ENCODE measurements at regions not wholly inside any gene's neighbourhood (a gene's known extent, or its start where the extent isn't known, plus 50 kb on each side); places are given as distances from the start of the nearest gene placed in this dataset.
"Not testable (repeated sequence)": the region's sequence is repeated elsewhere in the genome, so short reads cannot be mapped to it uniquely, and the experiment has no call there.

- not testable (repeated sequence) for H3K4me3 ChIP-seq, H3K4me1 ChIP-seq, H3K27me3 ChIP-seq, H3K27ac ChIP-seq, H3K36me3 ChIP-seq, H3K9me3 ChIP-seq, DNase-seq
These were observed 1109.2 kb upstream of the TMEM132C start for GRCh38 chr12:127157501-127158366.

- Histone ChIP-seq H3K27me3 (no peaks in the 10 kb centered on the region), H3K36me3 (no peaks in the 10 kb centered on the region), H3K4me3 (no peak overlapping the region), H3K4me1 (no peaks in the 10 kb centered on the region), H3K27ac (no peak overlapping the region), H3K9me3 (no peaks in the 10 kb centered on the region)
- TF ChIP-seq CTCF (IDR thresholded peaks at IDR 0.05), result no peak
- TF ChIP-seq POLR2A (IDR thresholded peaks at IDR 0.05), result no peak
- DNase-seq, result no peak
These were observed 1108.4 kb upstream of the TMEM132C start for GRCh38 chr12:127158385-127159061.

- no peak for DNase-seq
- Histone ChIP-seq H3K36me3 (no peaks in the 10 kb centered on the region), H3K4me1 (no peaks in the 10 kb centered on the region), H3K27ac (no peak overlapping the region), H3K27me3 (no peaks in the 10 kb centered on the region), H3K9me3 (no peaks in the 10 kb centered on the region), H3K4me3 (no peak overlapping the region)
- TF ChIP-seq CTCF (IDR thresholded peaks at IDR 0.05) (no peak), POLR2A (IDR thresholded peaks at IDR 0.05) (no peak)
These were observed 1105.5 kb upstream of the TMEM132C start for GRCh38 chr12:127161466-127161865.

GRCh38 chr12:127162307-127162706 lies 1104.7 kb upstream of the TMEM132C start:
- TF ChIP-seq CTCF (IDR thresholded peaks at IDR 0.05) (no peak), POLR2A (IDR thresholded peaks at IDR 0.05) (no peak)
- DNase-seq, result no peak
- H3K36me3 ChIP-seq, result no peaks in the 10 kb centered on the region
- no peak overlapping the region for H3K4me3 ChIP-seq
- no peak overlapping the region for H3K27ac ChIP-seq
- H3K27me3 ChIP-seq, result no peaks in the 10 kb centered on the region
- H3K4me1 ChIP-seq, result no peaks in the 10 kb centered on the region
- no peaks in the 10 kb centered on the region for H3K9me3 ChIP-seq

- Histone ChIP-seq H3K4me3 (no peak overlapping the region), H3K36me3 (no peaks in the 10 kb centered on the region), H3K4me1 (no peaks in the 10 kb centered on the region), H3K9me3 (no peaks in the 10 kb centered on the region), H3K27me3 (no peaks in the 10 kb centered on the region), H3K27ac (peak overlapping the region in 1 of 4 donors; percentile 24)
- TF ChIP-seq CTCF (IDR thresholded peaks at IDR 0.05) (no peak), POLR2A (IDR thresholded peaks at IDR 0.05) (no peak)
- DNase-seq, result peak in 2 of 3 donors; percentile 20 to 52
These were observed 1104.1 kb upstream of the TMEM132C start for GRCh38 chr12:127162902-127163301.
